ENCODE measurements at regions not wholly inside any gene's neighbourhood (a gene's known extent, or its start where the extent isn't known, plus 50 kb on each side); places are given as distances from the start of the nearest gene placed in this dataset.

GRCh38 chr5:5652181-5652580 is 229.7 kb downstream of the ICE1 start (continued):
- TF ChIP-seq CHD7 (IDR thresholded peaks at IDR 0.05; ENCODE audit: insufficient replicate concordance, low read length) = no peak

All from H1 (cell line).